GM19468 (cell line): ENCODE measurements at regions not wholly inside any gene's neighbourhood (a gene's known extent, or its start where the extent isn't known, plus 50 kb on each side); places are given as distances from the start of the nearest gene placed in this dataset.

Experiments used
- ATAC-seq: cut with Tn5 transposase; IDR thresholded peaks from one replicate; pipeline ENCODE4 v1.9.1; 2021; ENCODE audit warnings: mild to moderate bottlenecking, moderate library complexity, moderate number of reproducible peaks; ENCODE audit not compliant: unreplicated experiment; ENCODE audit errors: extremely low read depth

DNA sequence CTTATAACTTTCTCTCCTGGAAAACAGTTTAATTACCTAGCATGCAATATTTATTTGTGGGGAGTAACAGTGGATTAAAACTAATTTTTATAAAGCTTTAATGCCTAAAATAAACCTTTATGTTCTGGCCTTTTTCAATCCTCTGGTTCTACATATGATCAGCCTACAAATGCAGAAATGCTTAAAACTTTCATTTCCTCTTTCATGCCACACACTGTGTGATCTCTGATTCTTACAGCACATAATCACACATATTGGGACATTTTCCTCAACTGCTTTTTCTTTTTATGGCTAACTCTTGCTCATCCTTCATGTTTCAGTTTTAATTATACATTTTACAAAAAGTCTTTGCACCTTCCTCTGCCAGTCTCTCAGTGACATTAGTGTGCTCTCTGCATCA, 910.8 kb upstream of the SLITRK6 start:
- ATAC-seq: no peak

DNA sequence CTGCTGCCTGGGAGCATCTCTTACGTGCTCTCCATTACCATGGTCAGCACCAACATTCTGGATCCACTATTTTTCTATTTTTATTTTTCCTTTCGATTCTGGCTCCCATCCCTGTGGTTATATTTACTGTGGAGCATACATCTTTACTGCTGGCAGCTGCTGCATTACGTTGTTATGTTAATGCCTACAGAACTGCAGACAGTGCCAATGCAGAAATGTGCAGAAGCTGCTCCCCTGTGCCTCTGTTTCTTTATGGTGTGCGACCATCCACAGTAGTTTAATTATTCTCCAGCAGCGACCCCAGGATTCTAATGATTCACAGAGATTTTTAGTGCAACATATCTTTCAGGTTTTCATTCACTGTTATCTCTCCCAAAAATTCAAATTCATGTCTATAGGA, 911.7 kb upstream of the SLITRK6 start:
- no peak for ATAC-seq

GRCh38 chr13:86714495-86714894, 915.3 kb upstream of the SLITRK6 start:
- no peak for ATAC-seq

DNA sequence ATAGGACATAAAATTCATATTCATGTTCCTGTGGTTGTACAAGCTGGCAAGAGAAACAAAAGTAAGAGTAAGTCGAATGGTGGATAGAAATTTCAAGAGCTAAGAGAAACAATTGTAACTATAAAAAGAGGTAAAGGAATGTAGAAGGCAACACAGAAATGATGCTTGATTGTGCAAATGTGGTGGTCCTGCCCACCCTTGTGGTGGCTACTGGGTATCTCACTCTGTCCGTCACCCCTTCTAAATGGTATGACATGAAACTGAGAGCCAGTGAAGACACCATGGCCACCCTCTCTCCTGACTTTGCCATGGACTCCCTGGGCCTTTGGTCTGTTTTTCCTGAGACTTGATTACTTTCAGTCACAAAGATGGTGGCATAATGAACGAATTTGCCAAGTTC, 925.9 kb upstream of the SLITRK6 start:
- no peak for ATAC-seq

- no peak for ATAC-seq
Measured at GRCh38 chr13:86729206-86729605, 930.0 kb upstream of the SLITRK6 start.

- ATAC-seq: no peak
Measured at GRCh38 chr13:86731987-86732386, 932.8 kb upstream of the SLITRK6 start.

- no peak for ATAC-seq
Measured at GRCh38 chr13:86737334-86737932, 933.7 kb upstream of the SLITRK5 start.

GRCh38 chr13:86741762-86742285, 929.3 kb upstream of the SLITRK5 start:
- no peak for ATAC-seq

- no peak for ATAC-seq
Measured at GRCh38 chr13:86757236-86757978, 913.8 kb upstream of the SLITRK5 start.

DNA sequence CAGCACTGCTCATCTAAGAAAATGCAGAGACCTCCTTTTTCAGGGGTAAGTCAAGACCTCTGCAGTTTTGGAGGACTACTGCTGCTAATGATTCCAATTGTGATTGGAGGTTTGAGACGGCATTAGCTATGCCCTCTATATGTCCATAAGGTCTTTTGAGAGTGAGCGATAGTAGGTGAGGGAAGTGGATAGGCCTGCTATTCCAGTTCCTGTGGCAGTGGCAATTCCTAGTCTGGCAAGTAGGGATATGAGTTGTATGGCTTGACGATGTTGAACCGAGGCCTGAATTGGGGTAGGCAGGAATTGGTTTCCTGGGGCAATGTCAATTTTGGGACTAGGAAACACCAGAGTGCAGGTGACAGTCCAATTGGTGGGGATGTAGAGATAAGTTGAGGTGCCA, 913.1 kb upstream of the SLITRK5 start:
- no peak for ATAC-seq

GRCh38 chr13:86760620-86761019, 910.6 kb upstream of the SLITRK5 start:
- ATAC-seq: no peak

GRCh38 chr13:86765462-86765861, 905.7 kb upstream of the SLITRK5 start:
- ATAC-seq: no peak

- ATAC-seq: no peak
Measured at GRCh38 chr13:86788616-86789015, 882.6 kb upstream of the SLITRK5 start.

GRCh38 chr13:86792153-86792651, 879.0 kb upstream of the SLITRK5 start:
- no peak for ATAC-seq

DNA sequence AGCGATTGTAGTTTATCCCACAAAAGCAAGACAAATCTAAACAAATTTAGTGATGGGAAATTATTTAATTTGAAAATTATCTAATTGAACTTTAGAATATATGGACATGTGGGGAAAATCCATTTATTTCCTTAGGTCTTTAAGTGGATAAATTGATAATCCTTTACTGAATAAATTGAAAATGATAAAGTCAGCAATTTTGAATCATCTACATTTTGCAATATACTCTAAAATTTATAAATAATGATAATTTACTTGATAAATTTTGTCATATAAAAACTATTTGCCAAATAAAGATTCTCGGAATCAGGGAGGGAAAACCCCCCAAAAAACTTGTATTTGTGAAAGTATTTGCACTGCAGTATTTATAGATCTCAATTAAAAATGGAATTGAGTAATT, 875.3 kb upstream of the SLITRK5 start:
- no peak for ATAC-seq

GRCh38 chr13:86810361-86810760, 860.8 kb upstream of the SLITRK5 start:
- no peak for ATAC-seq

DNA sequence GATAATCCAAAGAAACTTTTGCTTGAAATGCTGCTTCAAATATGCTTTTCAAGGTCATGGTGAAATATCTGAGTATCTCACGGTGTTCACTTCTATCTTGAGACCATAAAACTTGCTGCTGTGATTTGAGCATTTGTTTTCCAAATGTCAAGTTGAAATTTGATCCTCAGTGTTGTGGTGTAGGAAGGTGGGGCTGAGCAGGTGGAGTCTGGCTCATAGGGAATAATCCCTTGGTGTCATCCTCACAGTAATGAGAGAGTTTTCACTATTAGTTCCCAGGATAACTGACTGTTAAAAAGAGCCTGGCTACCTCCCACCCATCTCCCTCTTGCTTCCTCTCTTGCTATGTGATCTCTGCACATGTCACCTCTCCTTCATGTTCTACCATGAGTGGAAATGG, 858.0 kb upstream of the SLITRK5 start:
- ATAC-seq: no peak

DNA sequence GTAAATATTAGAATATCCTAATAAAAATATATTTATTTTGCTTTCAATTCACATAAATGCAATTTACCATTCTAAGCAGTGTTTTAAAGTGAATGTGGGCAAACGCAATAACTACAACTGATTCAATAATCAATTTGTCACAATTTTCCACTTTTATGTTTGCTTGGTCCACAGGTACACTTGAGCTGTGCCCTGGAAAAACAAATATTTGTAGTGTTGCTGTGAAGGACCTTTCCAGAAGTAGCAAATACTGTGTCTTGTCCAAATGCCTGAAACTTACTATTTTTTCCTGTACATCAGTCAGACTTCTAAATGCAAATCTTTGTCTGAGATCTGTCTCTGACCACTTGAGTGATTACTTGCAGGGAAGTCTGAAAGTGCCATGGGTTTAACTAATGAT, 845.8 kb upstream of the SLITRK5 start:
- no peak for ATAC-seq

DNA sequence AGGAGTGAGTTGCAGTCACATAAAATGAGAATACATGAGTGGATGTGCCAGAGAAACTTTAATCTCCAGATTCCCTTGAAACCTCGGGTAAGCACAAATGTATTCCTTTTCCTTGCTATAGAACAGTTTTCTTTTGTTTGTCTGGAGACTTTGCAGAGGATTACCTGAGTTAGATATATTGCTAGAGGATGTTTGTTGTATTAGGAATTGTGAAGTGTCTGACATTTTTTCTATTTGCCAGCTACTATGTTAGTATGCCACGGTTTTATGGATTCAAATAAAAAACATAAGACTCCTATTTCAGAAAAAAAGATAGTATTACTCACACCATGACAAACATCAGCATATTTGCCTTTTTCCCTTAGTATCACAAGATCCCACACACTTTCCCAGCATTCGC, 844.9 kb upstream of the SLITRK5 start:
- ATAC-seq: no peak

DNA sequence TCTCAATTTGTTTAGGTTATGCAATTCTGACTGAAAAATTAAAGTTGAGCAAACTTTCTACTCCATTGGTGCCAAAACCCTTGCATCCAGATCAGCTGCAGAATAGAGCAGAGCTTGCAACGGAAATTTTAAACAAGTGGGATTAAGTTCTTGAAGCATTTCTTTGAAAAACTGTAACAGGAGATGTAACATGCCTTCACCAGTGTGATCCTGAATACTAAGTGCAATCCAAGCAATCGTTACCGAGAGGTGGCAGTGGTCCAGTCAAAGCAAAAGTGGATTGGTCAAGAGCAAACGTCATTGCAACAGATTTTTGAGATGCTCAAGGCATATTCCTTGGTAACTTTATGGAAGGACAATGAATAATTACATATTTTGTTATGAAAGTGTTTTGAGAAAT, 841.1 kb upstream of the SLITRK5 start:
- ATAC-seq: no peak

- ATAC-seq: no peak
Measured at GRCh38 chr13:86831084-86831483, 840.1 kb upstream of the SLITRK5 start.
